DMS53 (cell line): ENCODE measurements at regions not wholly inside any gene's neighbourhood (a gene's known extent, or its start where the extent isn't known, plus 50 kb on each side); places are given as distances from the start of the nearest gene placed in this dataset.
A peak's percentile ranks its signal among the peaks of the same experiment; 100 is the strongest.
"Not testable (repeated sequence)": the region's sequence is repeated elsewhere in the genome, so short reads cannot be mapped to it uniquely, and the experiment has no call there.

ENCODE experiments used
- DNase-seq: peaks from one replicate; lab custom pipeline; 2025; lab: John Stamatoyannopoulos, UW

- no peak for DNase-seq
Observed at GRCh38 chr5:153237671-153238332, 252.7 kb upstream of the GRIA1 start.

- DNase-seq = no peak
Observed at GRCh38 chr5:153257381-153257780, 233.1 kb upstream of the GRIA1 start.

GRCh38 chr5:153258469-153258868 is 232.0 kb upstream of the GRIA1 start:
- DNase-seq = no peak

GRCh38 chr5:153267506-153267905 is 223.0 kb upstream of the GRIA1 start:
- peak; percentile 10 for DNase-seq

- no peak for DNase-seq
Observed at GRCh38 chr5:153275695-153276094, 214.8 kb upstream of the GRIA1 start.

- DNase-seq = peak; percentile 43
Observed at GRCh38 chr5:153276151-153276550, 214.3 kb upstream of the GRIA1 start.

GRCh38 chr5:153296251-153296844 is 194.1 kb upstream of the GRIA1 start:
- not testable (repeated sequence) for DNase-seq

GRCh38 chr5:153299891-153300290 is 190.6 kb upstream of the GRIA1 start:
- peak; percentile 7 for DNase-seq

- no peak for DNase-seq
Observed at GRCh38 chr5:153308282-153308681, 182.2 kb upstream of the GRIA1 start.

GRCh38 chr5:153318556-153318955 is 171.9 kb upstream of the GRIA1 start:
- DNase-seq = no peak

GRCh38 chr5:153321478-153321877 is 169.0 kb upstream of the GRIA1 start:
- DNase-seq = no peak

- DNase-seq = no peak
Observed at GRCh38 chr5:153340139-153340538, 150.3 kb upstream of the GRIA1 start.

- no peak for DNase-seq
Observed at GRCh38 chr5:153340738-153341137, 149.7 kb upstream of the GRIA1 start.

- DNase-seq = no peak
Observed at GRCh38 chr5:153342487-153342886, 148.0 kb upstream of the GRIA1 start.

- DNase-seq = no peak
Observed at GRCh38 chr5:153347611-153348010, 142.9 kb upstream of the GRIA1 start.

GRCh38 chr5:153350175-153350883 is 140.1 kb upstream of the GRIA1 start:
- no peak for DNase-seq

GRCh38 chr5:153352685-153353219 is 137.7 kb upstream of the GRIA1 start:
- DNase-seq = no peak

GRCh38 chr5:153357493-153358112 is 132.9 kb upstream of the GRIA1 start:
- no peak for DNase-seq

- DNase-seq = no peak
Observed at GRCh38 chr5:153358315-153358976, 132.0 kb upstream of the GRIA1 start.

GRCh38 chr5:153360860-153361259 is 129.6 kb upstream of the GRIA1 start:
- no peak for DNase-seq

- no peak for DNase-seq
Observed at GRCh38 chr5:153361735-153362409, 128.6 kb upstream of the GRIA1 start.
